Kidney epithelial cell (primary cell): ENCODE measurements at regions not wholly inside any gene's neighbourhood (a gene's known extent, or its start where the extent isn't known, plus 50 kb on each side); places are given as distances from the start of the nearest gene placed in this dataset.

Experiments
- DNase-seq: peaks from one replicate; pipeline ENCODE4 v3.0.0-alpha.2; 2010; ENCODE audit warnings: low read depth
- H3K27me3 ChIP-seq: 2 replicates; pipeline ENCODE4 v1.6.0; 2011; ENCODE audit warnings: low read length; ENCODE audit not compliant: control insufficient read depth, insufficient read depth
- H3K36me3 ChIP-seq: 2 replicates; pipeline ENCODE4 v1.5.1; 2011; ENCODE audit warnings: low read length; ENCODE audit not compliant: control insufficient read depth, insufficient read depth
- H3K4me3 ChIP-seq: 2 replicates; pipeline ENCODE4 v1.5.1; 2011; ENCODE audit warnings: low read depth, mild to moderate bottlenecking, control low read depth, low read length
- CTCF ChIP-seq: IDR thresholded peaks from 2 replicates; pipeline ENCODE4 v1.5.1; 2011; ENCODE audit warnings: mild to moderate bottlenecking, moderate library complexity, low read length, control low read depth, inconsistent platforms; ENCODE audit not compliant: insufficient read depth, poor library complexity, severe bottlenecking

- Histone ChIP-seq H3K36me3 (no peaks in the 10 kb centered on the region), H3K4me3 (no peak overlapping the region), H3K27me3 (no peaks in the 10 kb centered on the region)
- TF ChIP-seq CTCF = no peak
- DNase-seq = no peak
These were observed 1741.7 kb downstream of the TP53TG3F start for GRCh38 chr16:35201151-35201550.

- TF ChIP-seq CTCF = no peak
- no peaks in the 10 kb centered on the region for H3K27me3 ChIP-seq
- H3K36me3 ChIP-seq = no peaks in the 10 kb centered on the region
- no peak for DNase-seq
- no peak overlapping the region for H3K4me3 ChIP-seq
These were observed 1744.2 kb downstream of the TP53TG3F start for GRCh38 chr16:35203636-35204035.

GRCh38 chr16:35207059-35207999 lies 1747.9 kb downstream of the TP53TG3F start:
- Histone ChIP-seq H3K36me3 (no peaks in the 10 kb centered on the region), H3K27me3 (no peaks in the 10 kb centered on the region), H3K4me3 (no peak overlapping the region)
- no peak for TF ChIP-seq CTCF
- DNase-seq = no peak

- no peak for DNase-seq
- Histone ChIP-seq H3K4me3 (no peak overlapping the region), H3K27me3 (no peaks in the 10 kb centered on the region), H3K36me3 (no peaks in the 10 kb centered on the region)
- TF ChIP-seq CTCF = no peak
These were observed 1748.9 kb downstream of the TP53TG3F start for GRCh38 chr16:35208001-35208935.

GRCh38 chr16:35210681-35211433 lies 1751.4 kb downstream of the TP53TG3F start:
- TF ChIP-seq CTCF = no peak
- no peak for DNase-seq

More at GRCh38 chr16:35210681-35211433, 1751.4 kb downstream of the TP53TG3F start:
- no peaks in the 10 kb centered on the region for H3K36me3 ChIP-seq
- H3K4me3 ChIP-seq = no peak overlapping the region
- H3K27me3 ChIP-seq = no peaks in the 10 kb centered on the region
